HG03558 (cell line): ENCODE measurements at regions not wholly inside any gene's neighbourhood (a gene's known extent, or its start where the extent isn't known, plus 50 kb on each side); places are given as distances from the start of the nearest gene placed in this dataset.
A peak's percentile ranks its signal among the peaks of the same experiment; 100 is the strongest.
"Not testable (repeated sequence)": the region's sequence is repeated elsewhere in the genome, so short reads cannot be mapped to it uniquely, and the experiment has no call there.

Experiments used
- ATAC-seq: cut with Tn5 transposase; IDR thresholded peaks from one replicate; pipeline ENCODE4 v1.9.1; 2021; ENCODE audit warnings: moderate number of reproducible peaks; ENCODE audit not compliant: unreplicated experiment; ENCODE audit errors: extremely low read depth

DNA sequence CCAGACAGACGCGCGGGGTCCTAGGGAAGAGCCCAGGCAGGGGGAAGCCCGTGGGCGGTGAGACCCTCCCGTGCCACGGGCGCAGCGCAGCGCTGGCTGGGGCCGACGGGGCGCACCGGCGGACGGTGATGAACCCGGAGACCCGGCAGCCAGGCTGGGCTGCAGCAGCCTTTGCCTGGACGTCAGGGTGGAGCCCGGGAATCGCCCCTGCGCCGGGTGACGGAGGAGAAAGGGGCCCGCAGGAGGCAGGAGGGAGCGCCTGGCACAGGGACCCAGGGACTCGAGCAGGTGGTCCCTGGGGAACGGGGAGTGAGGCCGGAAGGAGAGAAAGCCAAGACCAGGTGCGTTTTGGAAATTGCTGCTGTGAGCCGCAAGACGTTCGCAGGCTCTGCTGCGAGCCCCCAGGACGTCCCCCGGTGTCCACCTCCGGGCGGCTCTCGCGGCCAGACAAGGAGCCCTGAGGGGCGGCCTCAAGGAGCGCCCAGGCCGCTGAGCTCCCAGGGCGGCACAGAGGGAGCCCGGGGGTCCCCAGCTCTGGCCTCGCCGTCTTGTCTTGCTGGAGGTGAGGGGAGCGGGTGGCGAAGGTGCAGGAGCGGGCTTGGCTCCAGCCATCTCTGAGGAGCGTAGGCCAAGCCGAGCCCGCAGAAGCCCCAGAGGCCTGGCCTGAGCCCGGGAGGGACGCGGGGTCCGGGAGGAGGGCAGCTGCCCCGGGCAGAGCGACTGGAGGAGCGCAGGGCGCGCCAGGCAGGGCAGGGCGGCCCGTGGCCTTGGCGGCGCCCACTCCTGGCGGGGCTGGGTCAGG is 191.2 kb upstream of the PDE10A start:
- ATAC-seq, result no peak

DNA sequence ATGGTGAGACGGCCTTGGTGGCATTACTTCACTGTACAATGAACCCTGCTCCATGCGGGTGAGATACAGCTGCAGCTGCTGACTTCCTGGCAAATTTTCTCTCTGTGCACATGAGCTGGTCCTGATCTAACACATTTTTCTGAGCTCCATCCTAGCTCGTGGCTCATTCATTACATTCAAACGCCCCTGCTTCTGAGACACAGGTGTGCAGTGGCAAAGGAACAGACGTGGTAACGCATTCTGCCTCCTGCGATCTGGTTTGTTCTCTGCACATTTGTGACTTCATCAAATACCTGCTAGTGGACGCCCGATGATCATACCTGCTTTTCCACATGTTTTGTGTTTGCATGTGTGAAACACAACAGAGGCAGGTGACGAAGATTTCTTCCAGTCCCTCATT is 189.6 kb upstream of the PDE10A start:
- no peak for ATAC-seq

DNA sequence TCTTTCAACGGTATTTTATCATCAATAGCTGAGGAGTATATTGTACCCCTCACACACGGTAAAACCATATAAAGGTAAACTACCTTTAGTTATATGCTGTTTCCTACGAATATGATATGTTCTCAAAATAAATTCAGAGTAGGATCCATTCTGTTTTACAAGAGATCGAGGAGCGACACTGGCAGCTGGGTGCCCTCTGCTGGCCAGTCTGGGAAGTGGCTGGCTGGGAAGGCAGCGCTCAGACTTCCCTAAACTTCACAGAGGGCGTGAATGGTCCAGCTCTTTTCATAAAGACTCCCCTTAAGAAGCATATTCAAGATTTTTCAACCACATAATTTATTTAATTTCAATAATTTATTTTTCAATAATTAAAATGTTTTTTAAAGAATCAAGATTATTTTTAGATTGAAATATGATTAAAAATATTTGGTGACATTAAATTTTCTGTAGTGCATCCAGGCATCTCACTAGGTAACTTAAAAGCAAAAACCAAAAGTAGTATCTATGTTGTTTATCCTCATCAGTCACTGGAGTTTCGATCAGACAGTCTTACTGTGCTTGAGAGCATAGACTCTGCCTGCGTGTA is 187.5 kb upstream of the PDE10A start:
- ATAC-seq, result peak; percentile 68

DNA sequence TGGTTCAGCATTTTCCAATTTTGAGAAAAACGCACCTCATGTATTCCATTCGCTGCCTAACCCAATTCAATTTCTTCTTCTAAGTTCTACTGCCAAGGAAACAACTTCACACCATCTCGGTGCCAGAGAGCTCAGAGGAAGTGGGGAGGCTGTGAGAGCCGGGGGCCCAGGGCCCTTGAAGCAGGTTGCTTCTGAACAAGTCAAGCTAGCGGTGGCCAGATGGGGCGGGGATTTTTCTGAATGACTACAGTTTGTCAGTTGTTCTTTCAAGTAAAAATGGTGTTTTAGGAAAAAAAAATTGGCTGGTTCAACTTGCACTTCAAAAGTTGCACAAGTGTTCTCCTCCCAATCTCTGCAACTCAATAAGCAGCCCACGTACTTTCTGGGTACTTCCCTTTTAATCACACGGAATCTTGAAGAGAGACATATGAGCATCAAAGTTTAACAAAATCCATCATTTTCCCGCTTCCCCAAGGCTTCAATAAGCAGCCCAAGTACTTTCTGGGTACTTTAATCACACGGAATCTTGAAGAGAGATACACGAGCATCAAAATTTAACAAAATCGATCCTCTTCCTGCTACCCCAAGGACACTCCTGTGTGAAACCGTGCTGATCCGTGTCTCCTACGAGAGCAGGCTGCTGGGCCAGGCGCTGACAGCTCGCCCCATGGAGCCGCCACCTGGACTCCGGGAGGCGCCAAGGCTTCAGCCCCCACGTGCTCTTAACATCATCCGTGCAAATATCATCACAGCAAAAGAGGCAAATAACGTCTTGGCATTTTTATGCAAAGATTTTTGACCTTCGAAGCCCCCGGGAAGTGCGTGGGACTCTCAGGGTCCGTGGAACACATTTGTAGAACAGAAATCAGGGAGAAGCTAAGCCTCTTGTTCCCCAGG is 186.7 kb upstream of the PDE10A start:
- ATAC-seq, result no peak

DNA sequence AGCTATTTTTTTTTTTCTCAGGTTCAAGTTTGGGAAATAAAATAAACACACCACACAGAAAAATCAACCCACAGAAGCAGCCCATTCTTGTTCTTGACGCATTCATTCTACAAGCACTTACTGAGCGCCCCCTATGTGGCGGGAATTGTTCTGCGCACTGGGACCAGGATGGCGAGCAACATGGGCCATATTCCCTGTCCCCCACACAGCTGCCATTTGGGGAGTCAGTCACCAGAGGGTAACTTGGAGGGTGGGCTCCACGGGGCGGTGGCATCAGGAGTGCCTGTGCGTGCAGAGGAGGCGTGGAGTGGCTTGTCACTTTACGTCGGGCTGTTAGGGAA is 185.0 kb upstream of the PDE10A start:
- no peak for ATAC-seq

DNA sequence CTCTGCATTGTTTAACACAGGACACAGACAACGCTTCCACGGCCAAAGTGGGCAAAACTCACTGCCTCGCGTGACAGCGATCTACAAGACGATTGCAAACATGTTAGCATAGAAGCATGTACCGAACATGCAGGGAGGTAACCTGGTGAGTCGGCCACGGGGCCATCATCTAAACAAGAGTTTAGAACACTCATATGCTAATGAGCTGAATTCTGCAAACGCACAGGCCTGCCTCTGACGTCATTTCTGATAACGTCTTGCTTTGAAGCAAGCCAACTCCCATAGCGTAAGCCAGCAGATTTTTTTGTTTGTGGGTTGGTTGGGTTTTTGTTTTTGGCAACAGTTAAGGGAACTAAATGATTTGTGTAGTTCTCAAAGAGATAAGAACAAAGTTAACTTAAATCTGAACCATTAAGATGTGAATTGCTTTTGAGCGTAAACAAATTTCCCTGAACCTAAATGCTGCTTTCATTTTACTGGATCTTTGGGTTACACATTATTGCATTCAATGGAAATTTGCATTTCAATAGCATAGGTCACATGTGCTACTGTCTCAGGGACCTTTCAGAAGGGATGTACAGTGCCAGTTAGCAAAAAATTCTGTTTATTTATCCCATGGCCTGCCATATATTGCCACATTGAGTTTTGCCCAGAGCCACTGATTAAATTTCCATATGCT is 184.5 kb upstream of the PDE10A start:
- no peak for ATAC-seq

DNA sequence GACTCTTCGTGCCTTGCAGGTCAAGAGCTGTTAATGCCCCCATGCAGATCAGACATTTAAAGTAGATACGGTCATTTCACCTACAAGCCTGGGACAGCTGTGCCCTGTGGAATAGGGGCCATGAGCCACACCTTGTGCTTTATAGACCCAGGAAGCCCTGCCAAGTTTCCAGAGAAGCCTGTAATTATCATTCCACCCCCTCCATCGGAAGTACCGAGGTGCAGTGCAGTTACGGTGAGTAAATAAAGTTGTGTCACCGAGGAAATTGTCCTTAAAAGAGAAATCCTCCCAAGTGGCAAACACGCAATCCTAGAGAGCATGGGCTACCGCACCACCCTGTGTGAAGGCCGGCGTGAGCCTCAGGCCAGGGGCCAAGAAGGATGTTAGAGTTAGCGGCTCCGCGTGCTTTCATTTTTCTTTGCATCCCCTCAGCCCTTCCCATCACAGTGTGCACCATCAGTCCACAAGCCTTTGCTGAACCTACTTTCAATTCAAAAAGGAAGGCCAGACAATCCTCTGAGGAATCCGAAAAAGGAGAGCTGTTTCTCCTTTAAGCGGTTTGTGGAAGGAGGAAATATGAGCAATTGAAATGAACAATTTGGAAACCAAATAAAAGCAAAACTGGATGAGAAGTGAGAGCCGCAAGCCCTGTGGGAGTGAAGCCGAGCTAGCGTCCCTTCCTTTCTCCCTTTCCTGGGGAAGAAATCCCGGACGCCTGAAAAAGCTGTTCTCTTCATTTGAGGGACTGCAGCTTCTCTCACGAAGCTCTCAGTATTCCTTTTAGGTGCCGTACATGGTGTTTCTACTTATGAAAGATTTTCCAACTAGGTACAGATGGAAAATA is 183.3 kb upstream of the PDE10A start:
- no peak for ATAC-seq

DNA sequence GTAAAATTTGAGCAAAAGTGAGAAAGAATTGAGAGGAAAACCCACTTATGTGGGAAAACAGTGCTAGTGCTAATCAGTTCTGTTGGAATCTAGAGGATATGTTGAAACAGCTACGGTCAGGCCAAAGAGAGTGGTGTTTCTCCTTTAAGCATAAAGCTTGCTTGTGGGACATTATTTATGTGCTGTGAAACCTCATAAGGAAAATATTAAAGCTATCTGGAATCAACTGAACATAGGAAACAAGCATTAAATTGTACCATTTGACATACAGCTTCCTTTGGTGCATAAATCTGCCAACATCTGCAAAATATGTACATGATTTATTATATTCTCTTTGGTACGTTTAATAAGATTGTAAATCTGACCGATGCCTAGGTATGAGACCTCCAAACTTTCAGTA is 182.5 kb upstream of the PDE10A start:
- ATAC-seq, result no peak

DNA sequence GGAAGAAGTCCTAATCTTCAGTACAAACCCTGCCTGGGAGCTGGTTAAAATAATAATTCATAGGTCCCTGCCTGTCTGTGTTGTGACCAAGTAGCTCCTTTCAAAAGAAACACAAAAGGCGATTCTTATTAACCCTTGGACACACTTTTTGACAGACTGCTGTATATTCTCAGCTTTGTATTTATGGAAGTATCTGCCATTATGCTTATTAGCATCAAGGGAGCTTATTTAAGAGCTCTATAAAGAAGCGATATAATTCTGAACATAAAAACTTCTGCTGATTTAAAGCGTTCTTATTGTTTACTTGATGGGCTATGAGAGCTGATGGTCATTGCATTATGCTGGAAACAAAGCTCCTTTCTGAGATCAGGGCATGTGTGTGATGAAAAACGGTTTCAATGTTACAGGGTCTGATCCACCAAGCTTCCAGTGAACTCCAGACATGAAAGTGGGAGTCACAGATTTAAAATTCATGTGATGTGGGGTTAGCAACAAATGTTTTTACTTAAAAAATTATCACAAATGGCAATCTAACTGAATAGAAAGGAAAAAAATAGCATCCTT is 181.8 kb upstream of the PDE10A start:
- no peak for ATAC-seq

DNA sequence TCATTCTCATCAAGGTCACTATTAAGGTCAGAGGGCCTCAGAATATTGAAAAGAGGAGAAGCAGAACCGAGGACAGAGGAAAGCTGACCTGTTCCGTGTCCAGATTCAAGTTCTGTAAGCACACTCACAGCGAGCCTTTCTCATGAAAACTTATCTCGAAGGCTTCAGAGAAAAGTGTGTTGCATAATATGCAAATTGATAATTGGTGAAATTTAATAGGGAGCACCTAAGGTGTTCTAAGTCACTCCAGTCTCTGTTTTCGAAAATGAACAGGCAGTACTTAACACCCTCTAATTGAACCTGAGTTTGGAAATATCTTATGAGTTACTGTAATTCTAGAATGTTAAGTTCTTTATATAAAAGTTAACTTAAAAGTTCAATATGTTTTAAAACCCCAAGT is 181.2 kb upstream of the PDE10A start:
- no peak for ATAC-seq

DNA sequence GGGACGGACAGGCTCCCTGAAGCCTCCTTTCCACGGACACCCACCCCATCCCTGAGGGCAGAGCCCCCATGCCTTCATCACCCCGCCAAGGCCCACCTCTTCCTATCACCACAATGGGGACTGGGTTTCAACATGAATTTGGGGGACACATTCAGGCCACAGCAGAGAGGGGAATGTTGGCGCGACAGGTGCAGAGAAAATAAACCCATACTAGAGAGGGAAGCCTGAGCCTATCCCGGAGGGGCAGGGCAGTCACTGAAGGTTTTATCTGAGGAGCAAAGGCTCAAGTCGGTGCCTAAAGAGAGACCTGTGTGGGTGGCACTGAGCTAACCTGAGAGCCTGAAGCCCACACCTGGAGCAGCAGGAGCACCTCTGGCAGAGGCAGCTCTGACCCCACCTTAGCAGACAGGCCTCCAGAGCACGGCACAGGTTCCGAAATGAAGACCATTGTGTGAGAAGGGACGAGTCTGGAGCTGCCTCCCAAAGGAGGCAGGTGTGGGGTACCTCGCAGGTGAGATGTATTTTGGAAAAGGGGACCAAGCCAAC is 180.6 kb upstream of the PDE10A start:
- no peak for ATAC-seq

DNA sequence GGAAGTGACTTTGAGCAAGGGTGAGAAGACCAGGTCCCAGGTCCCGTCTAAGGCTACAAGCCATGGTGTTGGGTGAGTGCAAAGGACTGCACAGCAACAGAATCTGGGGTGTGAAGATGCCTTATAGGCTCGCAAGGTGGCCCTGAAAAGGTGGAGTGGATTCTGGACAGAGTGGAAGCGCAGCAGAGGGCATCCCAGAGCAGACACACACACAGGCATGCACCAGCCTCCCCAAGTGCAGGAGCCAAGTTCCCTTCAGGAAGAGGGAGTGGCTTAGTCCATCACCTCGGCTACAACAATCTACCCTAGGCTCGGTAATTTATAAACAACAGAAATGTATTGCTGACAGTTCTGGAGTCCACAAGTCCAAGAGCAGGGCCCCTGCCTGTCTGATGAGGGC is 180.1 kb upstream of the PDE10A start:
- ATAC-seq, result no peak

DNA sequence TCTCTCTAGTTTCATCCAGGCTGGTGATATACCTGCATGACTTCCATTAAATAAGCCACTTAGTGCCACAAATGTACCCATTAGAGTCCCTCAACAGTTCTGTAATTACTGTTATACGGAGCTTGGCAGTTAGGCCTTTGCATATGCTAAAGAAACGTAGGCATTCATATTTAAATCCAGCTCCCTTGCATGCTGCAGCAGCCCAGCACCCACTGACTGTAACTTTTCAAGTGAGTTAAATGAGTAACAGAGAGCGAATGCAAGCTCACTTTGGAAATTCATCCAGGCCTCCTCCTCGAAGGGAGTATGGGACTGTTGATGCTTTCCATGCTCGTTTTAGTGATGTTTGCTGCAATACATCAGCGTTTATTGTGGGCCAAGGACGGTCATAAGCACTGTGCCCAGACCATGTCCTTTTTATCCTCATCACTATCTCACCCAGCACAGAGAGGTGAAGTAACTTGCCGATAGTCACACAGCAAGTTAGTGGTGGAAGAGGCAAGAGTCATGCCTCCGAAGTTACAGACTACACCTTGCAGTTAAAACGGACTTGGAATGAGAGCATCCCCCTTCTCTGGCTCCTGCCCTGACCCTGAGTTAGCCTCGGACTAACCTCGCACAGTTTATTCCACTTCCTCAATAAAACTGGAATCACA is 179.4 kb upstream of the PDE10A start:
- no peak for ATAC-seq

DNA sequence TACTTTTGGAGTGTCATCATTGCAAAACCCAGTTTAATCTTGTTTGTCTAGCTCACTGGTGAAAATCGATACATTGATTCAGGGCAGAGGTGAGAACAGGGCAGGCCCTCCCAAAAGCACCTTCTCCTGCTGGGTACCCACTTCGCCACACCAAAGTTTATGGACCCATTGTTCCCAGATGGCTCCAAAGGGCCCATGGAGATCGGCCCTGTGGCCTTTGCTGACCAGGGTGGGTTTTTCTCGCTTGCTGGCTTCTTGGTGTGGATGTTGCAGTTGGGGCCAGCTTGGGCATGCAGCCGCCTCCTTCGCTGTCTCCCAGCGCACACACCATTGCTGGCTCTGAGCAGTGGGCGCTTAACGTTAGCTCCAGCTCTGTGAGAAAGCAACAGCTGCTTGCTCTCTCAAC is 178.1 kb upstream of the PDE10A start:
- ATAC-seq, result no peak

DNA sequence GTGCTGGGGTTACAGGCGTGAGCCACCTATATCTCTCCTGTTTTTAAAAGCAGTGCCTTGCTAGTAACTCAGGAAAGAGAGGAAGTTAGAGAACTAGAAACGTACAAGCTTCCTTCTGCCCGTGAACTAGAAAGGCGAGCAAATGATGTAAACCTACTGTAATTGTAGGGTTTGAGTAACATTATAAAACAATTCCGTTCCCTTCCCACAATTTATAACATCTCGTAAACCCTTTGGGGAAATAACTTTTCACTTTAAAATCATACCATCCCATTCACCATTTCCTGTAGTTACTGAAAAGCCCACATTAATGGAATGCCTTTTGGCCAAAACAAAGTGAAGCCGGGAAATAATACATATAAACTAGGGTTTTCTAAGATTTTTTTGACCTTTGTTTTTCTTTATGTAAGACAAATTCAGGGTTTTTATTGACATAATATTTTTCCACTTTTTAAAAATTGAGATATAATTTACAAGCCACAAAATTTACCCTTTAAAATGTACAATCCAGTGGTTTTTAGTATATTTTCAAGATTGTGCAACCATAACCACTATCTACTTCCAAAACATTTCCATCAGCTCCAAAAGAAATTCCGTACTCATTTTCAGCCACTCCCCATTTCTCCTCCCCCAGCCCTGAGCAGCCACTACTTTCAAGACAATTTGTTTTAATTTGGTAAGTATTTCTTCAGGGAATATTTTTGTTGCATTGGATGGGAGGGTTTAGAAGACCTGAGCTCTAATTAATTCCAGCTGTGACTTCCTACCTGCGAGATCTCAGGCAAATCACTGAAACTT is 175.1 kb upstream of the PDE10A start:
- no peak for ATAC-seq

DNA sequence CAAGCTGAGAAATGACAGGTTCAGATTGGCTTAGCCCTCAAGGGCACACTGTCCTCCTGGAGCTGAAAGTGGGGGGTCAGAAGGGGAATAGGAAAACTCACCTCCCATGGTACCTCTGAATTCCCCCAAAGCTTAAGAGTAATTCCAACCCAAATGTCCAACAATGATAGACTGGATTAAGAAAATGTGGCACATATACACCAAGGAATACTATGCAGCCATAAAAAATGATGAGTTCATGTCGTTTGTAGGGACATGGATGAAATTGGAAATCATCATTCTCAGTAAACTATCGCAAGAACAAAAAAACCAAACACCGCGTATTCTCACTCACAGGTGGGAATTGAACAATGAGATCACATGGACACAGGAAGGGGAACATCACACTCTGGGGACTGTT is 173.6 kb upstream of the PDE10A start:
- ATAC-seq, result not testable (repeated sequence)

DNA sequence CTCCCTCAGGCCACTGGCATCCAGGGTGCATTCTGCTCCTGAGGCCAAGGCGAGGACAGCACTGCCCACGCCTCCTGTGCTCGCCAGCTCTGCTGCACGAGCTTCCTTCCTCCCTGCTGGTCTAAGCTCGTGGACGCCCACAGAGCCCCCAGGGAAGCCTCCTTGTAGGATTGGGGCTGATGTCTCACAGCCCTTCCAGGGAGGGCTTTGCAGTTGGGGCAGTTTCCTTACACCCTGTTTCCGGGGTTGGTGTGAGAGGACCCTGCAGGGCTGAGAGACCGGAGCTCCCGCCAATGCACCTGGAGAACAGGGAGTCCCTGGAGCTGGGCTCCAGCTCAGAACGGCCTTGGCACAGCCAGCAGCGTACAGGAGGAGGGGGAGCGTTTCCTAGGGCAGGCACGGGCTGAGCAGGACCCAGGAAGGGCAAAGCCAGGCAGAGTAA is 172.4 kb upstream of the PDE10A start:
- no peak for ATAC-seq
